WTC11 (cell line): ENCODE measurements at regions not wholly inside any gene's neighbourhood (a gene's known extent, or its start where the extent isn't known, plus 50 kb on each side); places are given as distances from the start of the nearest gene placed in this dataset.

Experiments
- ATAC-seq: fragments of 200-7000 bp; cut with Tn5 transposase; 2 replicates; pipeline ENCODE4 v1.10.0; 2021; ENCODE audit warnings: mild to moderate bottlenecking, moderate library complexity
- CTCF ChIA-PET: fragments of 300-600 bp; sonication (Branson Sonifier 250); formaldehyde crosslinking; loops from one replicate; lab custom pipeline; 2021; ENCODE audit warnings: antibody characterized with exemption; lab: Charles Lee
- POLR2A ChIA-PET: fragments of 350-600 bp; sonication (Branson Sonifier 250); formaldehyde crosslinking; loops from one replicate; lab custom pipeline; 2021; ENCODE audit warnings: antibody characterized with exemption; lab: Charles Lee
- DNase-seq: peaks from one replicate; pipeline ENCODE4 v3.0.0; 2021; ENCODE audit warnings: low spot score
- H3K27ac Mint-ChIP-seq: 2 replicates; pipeline ENCODE4 v1.8.0; 2021; ENCODE audit warnings: mixed read lengths
- H3K27me3 Mint-ChIP-seq: 2 replicates; pipeline ENCODE4 v1.8.0; 2021; ENCODE audit warnings: low read depth, mild to moderate bottlenecking, moderate library complexity, mixed read lengths
- H3K36me3 Mint-ChIP-seq: 2 replicates; pipeline ENCODE4 v1.8.0; 2021; ENCODE audit warnings: mixed read lengths
- H3K4me1 Mint-ChIP-seq: 2 replicates; pipeline ENCODE4 v1.8.0; 2022; ENCODE audit warnings: mixed read lengths
- H3K4me3 Mint-ChIP-seq: 2 replicates; pipeline ENCODE4 v1.8.0; 2021; ENCODE audit warnings: mild to moderate bottlenecking, moderate library complexity, mixed read lengths
- H3K9me3 Mint-ChIP-seq: 2 replicates; pipeline ENCODE4 v1.8.0; 2021; ENCODE audit warnings: mixed read lengths
- ATF3 ChIP-seq: sonication (generic); formaldehyde crosslinking; conservative IDR thresholded peaks from 2 replicates; pipeline ENCODE4 v1.8.1; 2022; ENCODE audit warnings: mild to moderate bottlenecking, missing genetic modification reagents
- EMX1 ChIP-seq: fragments of 250-450 bp; sonication (Bioruptor Pico); IDR thresholded peaks from 2 replicates; pipeline ENCODE4 v1.8.0; 2021; ENCODE audit warnings: mild to moderate bottlenecking
- ERG ChIP-seq: fragments of 250-450 bp; sonication (Bioruptor Pico); IDR thresholded peaks from 2 replicates; pipeline ENCODE4 v1.8.0; 2021; ENCODE audit warnings: mild to moderate bottlenecking
- GABPB1 ChIP-seq: sonication (generic); formaldehyde crosslinking; IDR thresholded peaks from 2 replicates; pipeline ENCODE4 v1.8.1; 2023; ENCODE audit warnings: mild to moderate bottlenecking, missing genetic modification reagents
- HMGXB4 ChIP-seq: sonication (generic); formaldehyde crosslinking; IDR thresholded peaks from 2 replicates; pipeline ENCODE4 v1.8.1; 2023; ENCODE audit warnings: mild to moderate bottlenecking, moderate library complexity, missing genetic modification reagents
- NFATC4 ChIP-seq: fragments of 250-450 bp; sonication (Bioruptor Pico); IDR thresholded peaks from 2 replicates; pipeline ENCODE4 v1.9.0; 2021; ENCODE audit warnings: mild to moderate bottlenecking
- NFE2L1 ChIP-seq: sonication (generic); formaldehyde crosslinking; IDR thresholded peaks from 2 replicates; pipeline ENCODE4 v1.8.1; 2023; ENCODE audit warnings: missing genetic modification reagents
- NR1H2 ChIP-seq: sonication (generic); formaldehyde crosslinking; IDR thresholded peaks from 2 replicates; pipeline ENCODE4 v1.9.0; 2021; ENCODE audit warnings: mild to moderate bottlenecking, moderate library complexity, missing genetic modification reagents
- OVOL2 ChIP-seq: fragments of 250-450 bp; sonication (Bioruptor Pico); IDR thresholded peaks from 2 replicates; pipeline ENCODE4 v1.9.0; 2021; ENCODE audit warnings: mild to moderate bottlenecking, borderline replicate concordance
- PRRX2 ChIP-seq: fragments of 250-450 bp; sonication (Bioruptor Pico); IDR thresholded peaks from 2 replicates; pipeline ENCODE4 v1.8.0; 2021; ENCODE audit warnings: mild to moderate bottlenecking
- RELA ChIP-seq: sonication (generic); formaldehyde crosslinking; IDR thresholded peaks from 2 replicates; pipeline ENCODE4 v1.8.1; 2022; ENCODE audit warnings: missing genetic modification reagents, mild to moderate bottlenecking, borderline replicate concordance
- SMAD3 ChIP-seq: sonication (generic); formaldehyde crosslinking; IDR thresholded peaks from 2 replicates; pipeline ENCODE4 v1.8.0; 2022; ENCODE audit warnings: missing genetic modification reagents, mild to moderate bottlenecking, borderline replicate concordance
- TEAD1 ChIP-seq: sonication (generic); formaldehyde crosslinking; IDR thresholded peaks from 2 replicates; pipeline ENCODE4 v1.8.0; 2022; ENCODE audit warnings: mild to moderate bottlenecking, missing genetic modification reagents
- TEAD4 ChIP-seq: sonication (generic); formaldehyde crosslinking; IDR thresholded peaks from 2 replicates; pipeline ENCODE4 v1.8.0; 2022; ENCODE audit warnings: mild to moderate bottlenecking, missing genetic modification reagents
- TP53 ChIP-seq: sonication (generic); formaldehyde crosslinking; IDR thresholded peaks from 2 replicates; pipeline ENCODE4 v1.8.1; 2023; ENCODE audit warnings: mild to moderate bottlenecking, missing genetic modification reagents
- ZBTB21 ChIP-seq: sonication (generic); formaldehyde crosslinking; IDR thresholded peaks from 2 replicates; pipeline ENCODE4 v1.8.1; 2023; ENCODE audit warnings: mild to moderate bottlenecking, missing genetic modification reagents, borderline replicate concordance
- ZBTB43 ChIP-seq: sonication (generic); formaldehyde crosslinking; IDR thresholded peaks from 2 replicates; pipeline ENCODE4 v1.8.1; 2023; ENCODE audit warnings: mild to moderate bottlenecking, missing genetic modification reagents
- ZNF425 ChIP-seq: fragments of 250-450 bp; sonication (Bioruptor Pico); conservative IDR thresholded peaks from 2 replicates; pipeline ENCODE4 v1.9.0; 2021; ENCODE audit warnings: mild to moderate bottlenecking
- ZSCAN18 ChIP-seq: fragments of 250-450 bp; sonication (Bioruptor Pico); IDR thresholded peaks from 2 replicates; pipeline ENCODE4 v2.1.2; 2022; ENCODE audit warnings: mild to moderate bottlenecking, moderate library complexity

- POLR2A ChIA-PET = no interaction called here
- no peaks in the 10 kb centered on the region for H3K27me3 Mint-ChIP-seq
- DNase-seq = no peak
- TF ChIP-seq RELA (CRISPR knock-in tag) (no peak), TEAD4 (CRISPR knock-in tag) (no peak), TP53 (no peak), NFE2L1 (CRISPR knock-in tag) (no peak), GABPB1 (CRISPR knock-in tag) (no peak), NFATC4 (no peak), NR1H2 (CRISPR knock-in tag) (no peak), SMAD3 (CRISPR knock-in tag) (no peak), ZBTB21 (CRISPR knock-in tag) (no peak), ZBTB43 (CRISPR knock-in tag) (no peak), ERG (CRISPR knock-in tag) (no peak), EMX1 (CRISPR knock-in tag) (no peak), PRRX2 (CRISPR knock-in tag) (no peak), TEAD1 (CRISPR knock-in tag) (no peak), ZNF425 (CRISPR knock-in tag) (no peak), ATF3 (CRISPR knock-in tag) (no peak), HMGXB4 (no peak), ZSCAN18 (CRISPR knock-in tag) (no peak), OVOL2 (no peak)
- TF ChIP-seq, all 79 proteins: peak for 0
- H3K4me3 Mint-ChIP-seq = no peak overlapping the region
- H3K9me3 Mint-ChIP-seq = no peaks in the 10 kb centered on the region
- peaks cover 4% of the 10 kb centered on the region for H3K4me1 Mint-ChIP-seq
- CTCF ChIA-PET = no interaction called here
- H3K27ac Mint-ChIP-seq = no peak overlapping the region
- no peak for ATAC-seq
- no peaks in the 10 kb centered on the region for H3K36me3 Mint-ChIP-seq
Measured at GRCh38 chr5:1960595-1961303, 78.0 kb upstream of the IRX4 start.
